T-cell (primary cell): ENCODE measurements at regions not wholly inside any gene's neighbourhood (a gene's known extent, or its start where the extent isn't known, plus 50 kb on each side); places are given as distances from the start of the nearest gene placed in this dataset.
"Not testable (repeated sequence)": the region's sequence is repeated elsewhere in the genome, so short reads cannot be mapped to it uniquely, and the experiment has no call there.

Experiments
- ATAC-seq, 4 experiments: fragments of 200-7000 bp in 3 of 4; fragments of 150-1000 bp in 1 of 4; cut with Tn5 transposase; replicated peaks in 1 of 4; 1 replicate in 3 of 4; 2 replicates in 1 of 4; pipeline ENCODE4 v1.10.0; 2021; ENCODE audit warnings: moderate library complexity in 3 of 4, mild to moderate bottlenecking in 2 of 4, moderate number of reproducible peaks in 1 of 4
- CTCF ChIA-PET, 2 donors: fragments of 300-600 bp; sonication (Branson Sonifier 250); formaldehyde crosslinking; loops; one replicate each; lab custom pipeline; 2022; ENCODE audit warnings: antibody characterized with exemption in 2 of 2; lab: Charles Lee
- POLR2A ChIA-PET, 2 donors: fragments of 300-600 bp; sonication (Branson Sonifier 250); formaldehyde crosslinking; loops; one replicate each; lab custom pipeline; 2022; ENCODE audit warnings: antibody characterized with exemption in 2 of 2; lab: Charles Lee
- DNase-seq, 35 experiments: peaks; one replicate each; pipeline versions ENCODE4 v3.0.0 to v3.0.0-alpha.2; 2013 to 2023
- H3K27ac ChIP-seq: one replicate; pipeline ENCODE4 v1.5.1; 2013; ENCODE audit warnings: low read length
- H3K27me3 ChIP-seq, 2 experiments: replicated peaks in 1 of 2; 1 replicate in 1 of 2; 2 replicates in 1 of 2; pipeline versions ENCODE4 v1.6.1 to v1.7.0; 2013; ENCODE audit warnings: low read length in 1 of 2, mixed read lengths in 1 of 2; ENCODE audit not compliant: control insufficient read depth in 2 of 2, insufficient read depth in 2 of 2; ENCODE audit errors: extremely low read depth in 1 of 2
- H3K36me3 ChIP-seq, 2 donors: 1 replicate in 1 of 2; 2 replicates in 1 of 2; pipeline versions ENCODE4 v1.6.1 to v1.7.0; 2013; ENCODE audit warnings: low read length in 1 of 2; ENCODE audit not compliant: control insufficient read depth in 2 of 2, insufficient read depth in 1 of 2; ENCODE audit errors: extremely low read depth in 1 of 2
- H3K4me1 ChIP-seq, 2 experiments: 1 replicate in 1 of 2; 2 replicates in 1 of 2; pipeline versions ENCODE4 v1.6.1 to v1.7.0; 2013; ENCODE audit warnings: low read length in 2 of 2, mixed read lengths in 1 of 2; ENCODE audit not compliant: insufficient read depth in 2 of 2, control insufficient read depth in 1 of 2; ENCODE audit errors: extremely low read depth in 1 of 2
- H3K4me3 ChIP-seq, 2 donors: 1 replicate in 1 of 2; 2 replicates in 1 of 2; pipeline versions ENCODE4 v1.5.1 to v1.7.0; 2013; ENCODE audit warnings: mild to moderate bottlenecking in 2 of 2, low read length in 1 of 2, moderate library complexity in 1 of 2; ENCODE audit not compliant: control insufficient read depth in 1 of 2; ENCODE audit errors: extremely low read depth in 1 of 2
- H3K9me3 ChIP-seq: 2 replicates; pipeline ENCODE4 v1.7.0; 2013
- H3K27ac Mint-ChIP-seq, 2 donors: one replicate each; pipeline ENCODE4 v1.8.0; 2020 to 2021; ENCODE audit warnings: mild to moderate bottlenecking in 2 of 2, mixed read lengths in 2 of 2
- H3K27me3 Mint-ChIP-seq, 2 donors: one replicate each; pipeline ENCODE4 v1.8.0; 2021 to 2022; ENCODE audit warnings: mixed read lengths in 2 of 2
- H3K36me3 Mint-ChIP-seq: one replicate; pipeline ENCODE4 v1.8.0; 2021; ENCODE audit warnings: mixed read lengths
- H3K4me1 Mint-ChIP-seq, 3 donors: one replicate each; pipeline ENCODE4 v1.8.0; 2020 to 2022; ENCODE audit warnings: mixed read lengths in 3 of 3, mild to moderate bottlenecking in 1 of 3
- H3K4me3 Mint-ChIP-seq, 3 donors: one replicate each; pipeline ENCODE4 v1.8.0; 2020 to 2022; ENCODE audit warnings: mild to moderate bottlenecking in 3 of 3, mixed read lengths in 3 of 3, moderate library complexity in 3 of 3
- H3K9me3 Mint-ChIP-seq, 3 donors: one replicate each; pipeline ENCODE4 v1.8.0; 2020 to 2022; ENCODE audit warnings: mixed read lengths in 3 of 3
- WGBS: methylation state at CpG from one replicate; pipeline ENCODE4 v1.1.5; 2013; ENCODE audit warnings: missing lambda C conversion rate; ENCODE audit not compliant: insufficient coverage; 5-methylcytosine and 5-hydroxymethylcytosine counted together

- Mint-ChIP-seq H3K27me3 (peaks cover 15 to 20% of the 10 kb centered on the region in 2 donors), H3K27ac (no peak overlapping the region), H3K9me3 (no peaks in the 10 kb centered on the region), H3K36me3 (no peaks in the 10 kb centered on the region), H3K4me3 (no peak overlapping the region), H3K4me1 (no peaks in the 10 kb centered on the region)
- CTCF ChIA-PET = no interaction called here
- DNase-seq (no peak), ATAC-seq (no peak)
- Histone ChIP-seq H3K27me3 (peaks cover 2 to 7% of the 10 kb centered on the region in 2 experiments), H3K4me1 (no peaks in the 10 kb centered on the region), H3K4me3 (no peak overlapping the region), H3K36me3 (no peaks in the 10 kb centered on the region), H3K27ac (no peak overlapping the region), H3K9me3 (no peaks in the 10 kb centered on the region)
- WGBS = 79% methylated on average over 2 of the region's 2 CpGs
- POLR2A ChIA-PET = no interaction called here
Measured at GRCh38 chr15:26033493-26033892, 170.4 kb upstream of the ATP10A start.

GRCh38 chr15:26032162-26032846 is 169.2 kb upstream of the ATP10A start:
- Histone ChIP-seq H3K27me3 (peaks cover 2 to 4% of the 10 kb centered on the region in 2 experiments), H3K4me1 (no peaks in the 10 kb centered on the region), H3K36me3 (no peaks in the 10 kb centered on the region), H3K4me3 (no peak overlapping the region), H3K27ac (no peak overlapping the region), H3K9me3 (no peaks in the 10 kb centered on the region)
- H3K4me3 Mint-ChIP-seq = no peak overlapping the region
- CTCF ChIA-PET = interaction anchor here in 1 of 2 donors (0.6 kb wide), 1 partner anchor 136 kb away, joined by 3 read pairs; no protein-coding TSS in a partner anchor
- ATAC-seq (no peak), DNase-seq (no peak)
- no peaks in the 10 kb centered on the region for H3K36me3 Mint-ChIP-seq
- H3K9me3 Mint-ChIP-seq = no peaks in the 10 kb centered on the region
- H3K27ac Mint-ChIP-seq = no peak overlapping the region
- H3K4me1 Mint-ChIP-seq = no peaks in the 10 kb centered on the region
- H3K27me3 Mint-ChIP-seq = peaks cover 12 to 16% of the 10 kb centered on the region in 2 donors
- WGBS = 42% methylated on average over 4 of the region's 9 CpGs
- POLR2A ChIA-PET = no interaction called here

DNA sequence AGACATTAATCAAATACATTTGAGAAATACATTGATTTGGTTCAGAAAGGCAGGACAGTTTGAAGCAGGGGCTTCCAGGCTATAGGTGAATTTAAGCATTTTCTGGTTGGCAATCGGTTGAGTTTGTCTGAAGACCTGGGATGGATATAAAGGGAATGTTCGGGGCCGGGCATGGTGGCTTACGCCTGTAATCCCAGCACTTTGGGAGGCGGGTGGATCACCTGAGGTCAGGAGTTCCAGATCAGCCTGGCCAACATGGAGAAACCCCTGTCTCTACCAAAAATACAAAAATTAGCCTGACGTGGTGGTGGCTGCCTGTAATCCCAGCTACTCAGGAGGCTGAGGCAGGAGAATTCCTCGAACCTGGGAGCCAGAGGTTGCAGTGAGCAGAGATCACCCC is 166.5 kb upstream of the ATP10A start:
- H3K4me1 ChIP-seq, H3K27ac ChIP-seq, DNase-seq, H3K27me3 ChIP-seq, H3K36me3 ChIP-seq, H3K4me3 ChIP-seq, H3K4me3 Mint-ChIP-seq, ATAC-seq, POLR2A ChIA-PET, H3K4me1 Mint-ChIP-seq, H3K36me3 Mint-ChIP-seq, H3K27ac Mint-ChIP-seq, H3K9me3 Mint-ChIP-seq, H3K9me3 ChIP-seq: not testable (repeated sequence)
- peaks cover 8 to 13% of the 10 kb centered on the region in 2 donors for H3K27me3 Mint-ChIP-seq
- WGBS = 71% methylated on average over 1 of the region's 7 CpGs
- CTCF ChIA-PET = interaction anchor here in 1 of 2 donors (0.7 kb wide), 1 partner anchor 10 kb away, joined by 4 read pairs; no protein-coding TSS in a partner anchor

- H3K27ac ChIP-seq = no peak overlapping the region
- H3K4me1 ChIP-seq = no peaks in the 10 kb centered on the region
- ChIA-PET CTCF (interaction anchor here in 1 of 2 donors (0.8 kb wide), 1 partner anchor 96 kb away, joined by 4 read pairs; no protein-coding TSS in a partner anchor), POLR2A (no interaction called here)
- WGBS = 82% methylated on average over 6 of the region's 6 CpGs
- Mint-ChIP-seq H3K9me3 (no peaks in the 10 kb centered on the region), H3K4me1 (peaks cover 0 to 2% (median 0%) of the 10 kb centered on the region in 3 donors), H3K36me3 (no peaks in the 10 kb centered on the region), H3K27me3 (peaks cover 8 to 12% of the 10 kb centered on the region in 2 donors), H3K27ac (no peak overlapping the region), H3K4me3 (no peak overlapping the region)
- H3K9me3 ChIP-seq = no peaks in the 10 kb centered on the region
- no peaks in the 10 kb centered on the region for H3K36me3 ChIP-seq
- no peak for ATAC-seq
- DNase-seq = no peak
- no peak overlapping the region for H3K4me3 ChIP-seq
- H3K27me3 ChIP-seq = peaks cover 2 to 4% of the 10 kb centered on the region in 2 experiments
Measured at GRCh38 chr15:26029146-26029545, 166.0 kb upstream of the ATP10A start.

DNA sequence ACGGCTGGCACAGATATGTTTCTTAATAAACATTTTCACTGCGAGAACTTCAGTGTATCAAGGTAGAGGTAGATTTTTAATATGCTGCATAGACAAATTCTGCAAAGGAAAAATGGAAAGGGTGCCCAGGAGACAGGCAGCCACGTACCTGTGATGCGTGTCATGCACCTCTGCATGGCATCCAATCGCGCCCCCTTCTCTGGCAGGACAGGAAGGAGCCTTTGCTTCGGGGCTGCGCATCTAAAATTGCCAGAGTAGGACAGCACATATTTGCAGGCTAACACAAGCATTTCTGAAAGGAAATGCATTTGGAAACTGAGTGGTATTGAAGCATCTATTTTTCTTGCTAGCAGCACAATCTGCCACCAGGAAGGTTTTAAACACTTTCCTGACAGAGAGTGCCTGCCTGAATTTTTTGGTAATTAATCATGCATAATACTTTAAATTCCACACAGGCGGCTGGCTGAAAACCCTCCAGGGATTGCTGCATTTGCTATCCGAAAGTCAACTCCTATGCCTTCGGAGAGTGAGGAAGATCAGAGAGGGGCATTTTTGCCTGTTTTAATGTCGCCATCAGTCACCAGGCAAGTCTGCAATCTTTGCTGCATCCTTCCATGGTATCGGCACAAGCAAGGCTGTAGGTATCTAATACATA is 165.1 kb upstream of the ATP10A start:
- Histone ChIP-seq H3K4me1 (no peaks in the 10 kb centered on the region), H3K36me3 (no peaks in the 10 kb centered on the region), H3K27me3 (peaks cover 0 to 4% of the 10 kb centered on the region in 2 experiments), H3K27ac (no peak overlapping the region), H3K9me3 (no peaks in the 10 kb centered on the region), H3K4me3 (no peak overlapping the region)
- Mint-ChIP-seq H3K27me3 (peaks cover 8 to 12% of the 10 kb centered on the region in 2 donors), H3K36me3 (no peaks in the 10 kb centered on the region), H3K9me3 (no peaks in the 10 kb centered on the region), H3K4me1 (peaks cover 0 to 2% (median 0%) of the 10 kb centered on the region in 3 donors), H3K4me3 (no peak overlapping the region), H3K27ac (no peak overlapping the region)
- no peak for ATAC-seq
- ChIA-PET POLR2A (no interaction called here), CTCF (interaction anchor here in 1 of 2 donors (0.8 kb wide), 1 partner anchor 95 kb away, joined by 4 read pairs; no protein-coding TSS in a partner anchor)
- 90% methylated on average over 9 of the region's 13 CpGs for WGBS
- no peak for DNase-seq

DNA sequence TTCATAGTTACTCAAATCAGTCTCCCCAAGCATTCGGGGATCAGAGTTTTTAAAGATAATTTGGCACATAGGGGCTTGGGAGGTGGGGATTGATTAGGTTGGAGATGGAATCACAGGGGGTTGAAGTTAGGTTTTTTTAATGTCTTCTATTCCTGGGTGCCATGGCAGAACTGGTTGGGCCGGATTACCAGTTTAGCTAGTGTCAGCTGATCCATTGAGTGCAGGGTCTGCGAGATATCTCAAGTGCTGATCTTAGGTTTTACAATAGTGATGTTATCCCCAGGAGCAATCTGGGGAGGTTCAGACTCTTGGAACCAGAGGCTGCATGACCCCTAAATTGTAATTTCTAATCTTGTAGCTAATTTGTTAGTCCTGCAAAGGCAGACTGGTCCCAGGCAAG is 163.5 kb upstream of the ATP10A start:
- H3K9me3 ChIP-seq, ATAC-seq, H3K4me3 Mint-ChIP-seq, POLR2A ChIA-PET, H3K36me3 ChIP-seq, H3K36me3 Mint-ChIP-seq, CTCF ChIA-PET, H3K4me1 ChIP-seq, H3K4me3 ChIP-seq, H3K4me1 Mint-ChIP-seq, H3K27ac Mint-ChIP-seq, H3K27me3 ChIP-seq, DNase-seq, H3K27me3 Mint-ChIP-seq, H3K9me3 Mint-ChIP-seq, H3K27ac ChIP-seq: not testable (repeated sequence)
- WGBS = 81% methylated on average over 2 of the region's 3 CpGs
